ENCODE measurements at regions not wholly inside any gene's neighbourhood (a gene's known extent, or its start where the extent isn't known, plus 50 kb on each side); places are given as distances from the start of the nearest gene placed in this dataset.

DNA sequence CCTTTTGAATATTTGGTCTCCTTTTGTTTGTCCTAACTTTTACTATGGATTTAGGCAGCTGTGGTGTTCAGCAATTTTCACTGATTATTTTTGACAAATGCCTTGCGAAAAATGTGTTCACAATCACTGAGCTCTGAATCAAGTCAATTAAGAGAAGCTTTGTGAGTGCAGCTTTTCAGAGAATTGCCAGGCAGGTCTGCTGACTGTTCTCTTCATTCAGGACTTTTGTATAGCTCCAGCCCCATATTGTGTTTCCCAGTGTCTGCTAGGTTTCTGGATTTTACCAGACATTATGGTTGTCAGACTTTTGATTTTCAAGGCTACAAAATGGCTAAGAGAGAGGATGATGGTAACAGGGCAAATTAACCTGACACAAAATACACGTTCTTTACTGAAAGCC lies 1055.9 kb downstream of the CDH18 start:
- no peak for TF ChIP-seq CTCF (conservative IDR thresholded peaks at IDR 0.05; ENCODE audit: low read length)
- H3K4me3 ChIP-seq (ENCODE audit: low read length): no peak overlapping the region
- no peak for DNase-seq (ENCODE audit: low read depth)

DNA sequence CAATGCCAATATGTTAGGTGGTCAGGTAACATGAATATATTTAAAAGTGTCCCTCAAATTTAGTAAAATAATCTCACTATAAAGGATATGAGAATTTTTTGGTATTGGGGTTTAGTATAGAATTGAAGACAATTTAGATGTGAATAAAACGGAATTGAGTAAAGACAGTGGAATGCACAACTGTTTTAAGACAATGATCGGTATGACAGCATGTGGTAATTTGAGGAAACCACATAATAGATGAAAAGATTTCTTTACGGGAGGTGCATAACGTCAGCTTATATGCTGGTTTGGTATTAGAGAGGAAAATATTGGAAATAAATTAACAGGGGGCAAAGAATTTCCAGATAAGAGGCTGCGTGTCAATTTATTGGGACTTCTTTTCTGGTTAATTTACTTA lies 1043.2 kb downstream of the CDH18 start:
- no peak overlapping the region for H3K4me3 ChIP-seq (ENCODE audit: low read length)
- TF ChIP-seq CTCF (conservative IDR thresholded peaks at IDR 0.05; ENCODE audit: low read length): no peak
- no peak for DNase-seq (ENCODE audit: low read depth)

GRCh38 chr5:18954239-18954638 lies 1033.8 kb downstream of the CDH18 start:
- no peak for DNase-seq (ENCODE audit: low read depth)
- no peak for TF ChIP-seq CTCF (conservative IDR thresholded peaks at IDR 0.05; ENCODE audit: low read length)
- no peak overlapping the region for H3K4me3 ChIP-seq (ENCODE audit: low read length)

DNA sequence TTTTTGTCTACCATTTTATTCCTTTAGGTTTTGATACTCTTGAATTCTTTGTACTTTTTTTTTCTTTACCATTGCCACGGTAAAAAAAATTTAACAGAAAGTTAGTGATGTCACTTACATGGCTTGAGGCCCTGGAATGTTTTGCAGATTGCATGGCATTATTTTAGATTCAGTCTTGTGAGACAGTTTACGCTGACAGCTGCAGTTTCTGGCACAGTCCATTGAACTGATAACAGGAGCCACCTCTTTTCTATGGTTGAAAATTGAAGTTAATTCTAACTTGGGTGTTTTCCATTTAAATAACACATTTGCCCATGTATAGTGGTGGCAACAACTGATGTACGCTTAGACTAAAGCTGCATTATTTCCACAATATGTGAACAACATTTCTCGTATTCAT lies 1028.5 kb downstream of the CDH18 start:
- no peak for TF ChIP-seq CTCF (conservative IDR thresholded peaks at IDR 0.05; ENCODE audit: low read length)
- no peak for DNase-seq (ENCODE audit: low read depth)
- H3K4me3 ChIP-seq (ENCODE audit: low read length): no peak overlapping the region

GRCh38 chr5:18961234-18961633 lies 1026.8 kb downstream of the CDH18 start:
- no peak for DNase-seq (ENCODE audit: low read depth)
- no peak overlapping the region for H3K4me3 ChIP-seq (ENCODE audit: low read length)
- TF ChIP-seq CTCF (conservative IDR thresholded peaks at IDR 0.05; ENCODE audit: low read length): no peak

DNA sequence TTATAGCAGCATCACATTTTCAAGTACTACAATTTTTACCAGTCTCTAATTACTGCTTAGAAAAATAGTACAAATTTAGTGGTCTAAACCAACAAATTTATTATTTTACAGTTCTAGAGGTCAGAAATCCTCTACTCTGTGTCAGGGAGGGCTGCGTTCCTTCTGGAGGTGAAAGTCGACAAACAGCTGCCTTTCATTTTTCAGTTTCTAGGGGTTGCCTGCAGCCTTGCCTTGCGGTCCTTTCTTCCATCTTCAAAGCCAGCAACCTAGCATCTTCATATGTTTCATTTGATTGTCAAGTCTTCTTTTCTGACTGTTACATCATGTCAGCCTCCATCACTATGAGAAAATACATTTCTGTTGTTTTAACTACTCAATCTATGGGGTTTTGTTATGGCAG lies 1022.1 kb downstream of the CDH18 start:
- TF ChIP-seq CTCF (conservative IDR thresholded peaks at IDR 0.05; ENCODE audit: low read length): no peak
- DNase-seq (ENCODE audit: low read depth): no peak
- H3K4me3 ChIP-seq (ENCODE audit: low read length): no peak overlapping the region

DNA sequence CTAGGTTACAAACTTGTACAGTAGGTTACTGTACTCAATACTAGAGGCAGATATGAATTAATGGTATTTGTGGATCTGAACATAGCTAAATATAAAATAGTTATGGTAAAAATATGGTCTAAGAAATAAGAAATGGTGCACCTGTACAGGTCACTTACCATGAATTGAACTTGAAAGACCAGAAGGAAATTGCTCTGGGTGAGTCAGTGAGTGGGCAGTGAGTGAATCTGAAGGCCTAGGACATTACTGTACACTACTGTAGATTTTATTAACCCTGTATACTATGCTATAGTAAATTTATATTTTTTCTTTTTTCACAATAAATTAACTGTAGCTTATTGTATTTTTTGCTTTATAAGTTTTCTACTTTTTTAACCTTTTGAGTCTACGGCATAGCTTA lies 1020.4 kb downstream of the CDH18 start:
- DNase-seq (ENCODE audit: low read depth): no peak
- no peak overlapping the region for H3K4me3 ChIP-seq (ENCODE audit: low read length)
- TF ChIP-seq CTCF (conservative IDR thresholded peaks at IDR 0.05; ENCODE audit: low read length): no peak

All from AG10803 (cell line).